HG02885 (cell line): ENCODE measurements at regions not wholly inside any gene's neighbourhood (a gene's known extent, or its start where the extent isn't known, plus 50 kb on each side); places are given as distances from the start of the nearest gene placed in this dataset.

Experiments
- ATAC-seq: cut with Tn5 transposase; IDR thresholded peaks from one replicate; pipeline ENCODE4 v1.9.1; 2021; ENCODE audit warnings: mild to moderate bottlenecking; ENCODE audit not compliant: unreplicated experiment, poor library complexity

GRCh38 chr15:94535298-94536048 lies 304.1 kb downstream of the MCTP2 start:
- no peak for ATAC-seq

DNA sequence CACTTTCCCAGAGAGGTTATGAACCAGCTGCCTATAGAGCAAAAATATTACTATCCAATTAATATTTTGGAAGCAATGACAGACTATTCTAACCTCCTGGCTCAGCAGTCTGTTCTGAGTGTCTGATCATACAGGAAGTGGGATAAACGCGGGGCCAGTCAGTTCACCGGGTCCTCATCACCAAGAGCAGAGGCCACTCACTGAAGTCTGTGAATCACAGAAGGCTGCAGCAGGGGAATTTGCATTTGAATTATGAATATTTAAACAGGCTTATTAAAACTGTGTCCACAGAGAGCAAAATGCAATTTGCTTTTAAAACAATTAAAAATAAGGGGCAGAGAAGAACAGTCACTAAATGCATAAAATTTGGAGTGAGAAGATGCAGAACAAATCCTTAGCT lies 305.2 kb downstream of the MCTP2 start:
- ATAC-seq, result no peak

GRCh38 chr15:94538280-94538679 lies 306.9 kb downstream of the MCTP2 start:
- ATAC-seq, result no peak

DNA sequence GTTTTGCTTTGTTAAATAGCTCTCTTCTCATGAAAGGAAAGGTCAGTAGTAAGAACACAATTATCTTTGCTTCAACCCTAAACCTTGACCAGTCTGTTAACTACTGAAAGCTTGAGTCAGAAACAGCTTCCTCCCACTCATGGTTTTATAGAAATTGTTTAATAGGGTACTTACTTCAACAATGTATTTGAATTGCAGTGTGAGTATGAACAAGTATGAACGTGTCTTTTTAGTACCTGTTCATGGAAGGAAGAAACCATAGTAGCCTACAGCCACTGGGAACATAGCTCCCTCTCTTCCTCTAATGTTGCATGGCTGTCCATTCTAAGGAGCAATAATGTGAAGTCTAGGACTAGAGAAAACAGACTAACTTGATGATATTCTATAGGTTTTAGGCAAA lies 311.0 kb downstream of the MCTP2 start:
- ATAC-seq, result no peak

DNA sequence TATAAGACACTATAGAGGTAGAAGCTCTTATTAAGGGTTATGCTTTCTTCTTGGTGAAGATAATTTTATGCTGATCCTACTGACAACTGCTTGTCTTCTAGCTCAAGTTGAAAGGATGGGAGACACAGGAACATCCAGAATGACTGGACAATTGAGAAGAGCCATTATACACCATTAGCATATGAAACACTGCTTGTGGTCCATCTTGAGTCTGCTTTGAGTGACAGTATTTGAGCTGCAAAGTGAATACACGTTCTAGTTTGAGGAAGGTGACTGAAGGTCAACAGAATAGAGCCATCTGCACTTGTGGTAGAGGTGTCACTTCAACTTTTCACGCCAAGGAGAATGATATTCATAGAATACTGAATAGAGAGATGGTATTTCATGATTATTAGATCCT lies 315.4 kb downstream of the MCTP2 start:
- no peak for ATAC-seq

- no peak for ATAC-seq
These were observed 316.4 kb downstream of the MCTP2 start for GRCh38 chr15:94547711-94548110.

DNA sequence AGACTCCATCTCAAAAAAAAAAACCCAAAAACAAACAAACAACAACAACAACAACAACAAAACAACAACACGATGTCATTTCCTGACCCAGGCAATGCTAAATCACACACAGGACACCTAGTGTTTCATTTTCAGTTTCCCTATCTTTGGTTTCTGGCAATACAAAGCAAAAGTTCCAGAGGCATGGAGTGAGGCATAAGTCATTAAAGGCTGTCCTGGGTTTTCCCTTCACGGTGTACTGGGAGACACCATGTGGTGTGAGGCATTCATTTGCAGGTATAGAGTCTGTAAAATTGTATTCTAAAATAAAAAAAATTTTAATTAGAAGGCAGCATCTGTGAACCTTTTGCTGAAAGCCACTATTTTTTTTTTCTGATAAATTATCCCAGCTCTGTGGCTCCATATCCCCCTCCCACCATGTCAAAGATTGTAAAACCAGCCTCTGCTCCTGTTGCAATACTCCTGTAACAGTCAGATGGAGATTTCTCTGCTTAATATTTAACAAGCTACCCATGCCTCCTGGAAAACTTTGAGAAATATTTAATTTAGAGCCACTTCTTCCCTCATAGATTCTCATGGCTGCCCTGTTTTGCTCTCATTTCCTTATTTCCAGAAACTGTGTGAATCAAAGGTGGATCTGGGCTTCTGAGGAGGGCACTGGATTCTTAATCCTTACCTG lies 324.6 kb downstream of the MCTP2 start:
- ATAC-seq, result no peak

GRCh38 chr15:94561036-94561689 lies 329.8 kb downstream of the MCTP2 start:
- ATAC-seq, result no peak

GRCh38 chr15:94563456-94563855 lies 332.1 kb downstream of the MCTP2 start:
- ATAC-seq, result no peak

GRCh38 chr15:94576889-94577533 lies 345.6 kb downstream of the MCTP2 start:
- peak; percentile 87 for ATAC-seq

DNA sequence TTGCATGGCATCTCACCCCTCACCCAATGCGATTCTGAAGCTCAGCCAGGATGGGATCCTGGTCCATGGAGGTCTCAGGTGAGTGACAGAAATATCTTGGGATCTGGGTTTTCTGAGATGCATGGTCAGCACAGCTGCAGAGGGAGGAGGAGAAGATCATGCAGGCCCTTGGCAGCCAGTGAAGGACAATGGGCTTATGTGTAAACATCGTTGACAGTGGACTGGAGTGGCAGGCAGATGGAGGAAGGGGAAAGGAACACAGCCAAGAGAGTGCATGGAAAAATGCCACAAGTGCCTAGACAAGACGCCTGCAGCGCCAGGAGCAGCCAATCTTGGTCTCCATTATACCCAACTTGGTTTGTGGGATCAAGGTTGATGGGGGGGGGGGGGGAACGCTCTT lies 347.9 kb downstream of the MCTP2 start:
- ATAC-seq, result no peak

DNA sequence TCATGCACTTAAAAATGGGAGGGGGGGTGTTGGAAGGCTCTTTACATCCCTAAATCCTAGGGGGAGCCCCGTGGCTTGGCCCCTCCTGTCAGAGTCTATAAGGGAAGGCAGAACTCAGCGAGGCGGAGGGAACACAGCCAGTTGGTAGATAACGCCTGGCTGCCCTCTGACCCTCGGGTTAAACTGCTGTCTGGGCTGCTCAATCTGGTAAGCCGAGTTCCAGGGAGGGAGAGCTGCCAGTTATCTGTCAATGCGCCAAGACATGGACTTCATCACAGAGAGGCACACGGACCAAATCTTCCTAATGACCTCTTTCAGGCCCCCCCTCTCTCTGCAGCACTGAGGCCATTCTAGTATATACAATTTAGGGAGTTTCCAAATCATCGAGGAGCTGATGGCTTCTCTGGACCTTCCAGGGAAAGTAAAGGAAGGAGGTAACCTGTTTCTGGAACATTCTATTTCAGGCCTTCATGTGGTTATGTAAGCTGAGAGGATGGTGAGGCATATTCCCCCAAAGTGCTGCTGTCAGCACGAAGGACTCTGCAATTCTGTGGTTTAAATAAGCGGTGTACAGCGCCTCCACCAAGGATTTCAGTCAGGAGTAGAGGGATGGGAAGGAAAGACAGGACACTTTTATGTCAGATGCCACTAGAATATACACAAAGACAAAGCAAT lies 349.0 kb downstream of the MCTP2 start:
- no peak for ATAC-seq

GRCh38 chr15:94582368-94582767 lies 351.0 kb downstream of the MCTP2 start:
- peak; percentile 44 for ATAC-seq

DNA sequence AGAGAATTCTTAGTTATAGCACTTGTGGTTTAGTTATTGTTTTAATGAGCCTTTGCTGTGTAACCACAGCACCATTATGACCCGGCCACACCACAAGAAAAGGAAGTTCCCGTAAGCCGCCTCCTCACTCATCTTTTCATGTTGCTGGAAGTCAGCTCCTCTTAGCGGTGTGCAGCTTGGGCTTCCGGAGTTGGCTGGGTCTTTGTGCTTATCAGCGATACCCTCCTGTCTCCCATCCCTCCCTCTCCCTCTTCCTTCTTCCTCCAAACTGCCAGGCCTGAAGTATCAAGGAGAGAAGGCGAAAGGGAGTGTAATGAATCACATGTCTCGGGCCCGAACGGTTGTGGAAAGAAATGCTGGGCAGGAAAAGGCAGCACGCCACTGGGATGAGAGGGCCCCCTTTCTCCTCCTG lies 353.5 kb downstream of the MCTP2 start:
- ATAC-seq, result peak; percentile 83

DNA sequence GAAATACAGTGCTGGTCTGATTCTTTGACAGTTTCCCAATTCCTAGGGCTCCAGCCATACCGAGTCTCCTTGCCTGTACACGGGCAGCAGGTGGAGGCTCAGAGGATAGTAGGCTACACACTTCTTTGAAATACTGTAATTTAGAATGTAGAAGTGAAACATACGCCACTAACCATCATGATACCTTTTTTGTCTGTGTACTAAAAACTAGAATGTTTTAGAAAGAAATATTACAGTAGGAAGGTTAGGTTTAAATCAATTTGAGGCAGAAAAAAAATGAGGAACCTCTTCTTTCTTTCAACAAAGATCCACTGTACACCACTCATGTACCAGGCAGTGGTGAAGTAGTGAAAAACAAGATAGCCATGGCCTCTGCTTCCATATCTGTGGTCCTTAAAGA lies 354.7 kb downstream of the MCTP2 start:
- ATAC-seq, result peak; percentile 60

- no peak for ATAC-seq
These were observed 355.8 kb downstream of the MCTP2 start for GRCh38 chr15:94587113-94587512.

- no peak for ATAC-seq
These were observed 357.6 kb downstream of the MCTP2 start for GRCh38 chr15:94588993-94589392.

DNA sequence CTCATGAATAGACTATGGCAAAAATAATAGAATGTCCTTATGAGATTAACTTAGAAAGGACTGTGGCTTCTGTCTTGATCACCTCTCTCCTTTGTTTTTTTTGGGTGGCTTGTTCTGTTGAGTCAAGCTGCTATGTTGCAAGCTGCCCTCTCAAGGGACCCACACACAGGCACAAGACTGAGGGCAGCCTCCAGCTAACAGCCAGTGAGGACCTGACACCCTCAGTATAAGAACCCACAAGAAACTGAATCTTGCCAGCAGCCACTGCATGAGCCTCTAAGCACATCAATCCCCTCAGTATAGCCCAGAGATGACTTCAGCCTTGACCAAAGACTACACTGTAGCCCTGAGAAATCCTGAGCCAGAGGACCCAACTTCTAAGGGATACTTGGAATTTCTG lies 361.1 kb downstream of the MCTP2 start:
- no peak for ATAC-seq

DNA sequence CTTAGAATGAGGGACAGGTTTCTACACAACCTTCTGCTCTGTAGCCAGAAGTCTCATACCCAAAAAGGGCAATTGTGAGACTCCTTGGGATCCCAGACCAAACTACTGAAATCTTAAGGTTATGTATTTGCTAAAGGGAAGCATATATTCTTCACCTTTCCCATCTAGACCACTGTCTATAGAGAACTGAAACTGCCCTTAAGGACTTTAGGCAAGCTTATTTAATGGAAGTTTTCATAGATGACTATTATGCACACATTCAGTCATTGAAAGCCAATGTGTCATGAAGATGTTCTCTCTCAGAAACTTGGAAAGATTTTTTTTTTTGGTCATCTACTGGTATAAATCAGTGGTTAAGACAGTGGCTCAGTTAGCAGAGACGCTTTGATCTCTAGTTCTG lies 365.3 kb downstream of the MCTP2 start:
- no peak for ATAC-seq

- ATAC-seq, result no peak
These were observed 369.1 kb downstream of the MCTP2 start for GRCh38 chr15:94600505-94600904.
